SK-N-SH (cell line): ENCODE measurements at regions not wholly inside any gene's neighbourhood (a gene's known extent, or its start where the extent isn't known, plus 50 kb on each side); places are given as distances from the start of the nearest gene placed in this dataset.
A peak's percentile ranks its signal among the peaks of the same experiment; 100 is the strongest.

Experiments used
- CTCF ChIA-PET: fragments of 300-600, 350-600 bp; formaldehyde crosslinking; extraction: SDS; loops from one replicate; lab custom pipeline; 2021; lab: Yijun Ruan, JAX
- POLR2A ChIA-PET: fragments of 350-600 bp; sonication (Branson Sonifier 250); formaldehyde crosslinking; extraction: SDS; loops from one replicate; lab custom pipeline; 2020; ENCODE audit warnings: antibody characterized with exemption, inconsistent platforms; lab: Yijun Ruan, JAX
- DNase-seq: peaks from one replicate; pipeline ENCODE4 v3.0.0; 2012
- H2AFZ ChIP-seq: fragments of 200-600 bp; sonication (generic); 2 replicates; pipeline ENCODE4 v1.8.1; 2016; ENCODE audit warnings: antibody characterized with exemption, mild to moderate bottlenecking, low read depth
- H3F3A ChIP-seq: fragments of 200-600 bp; sonication (generic); replicated peaks from 2 replicates; pipeline ENCODE3; 2016; ENCODE audit warnings: antibody characterized with exemption, mild to moderate bottlenecking; ENCODE audit not compliant: insufficient read depth
- H3K27ac ChIP-seq, 2 experiments: fragments of 200-500 bp in 1 of 2; fragments of 200-600 bp in 1 of 2; sonication (Bioruptor generic) in 1 of 2; sonication (generic), shearing (Covaris generic) in 1 of 2; 2 replicates each; pipeline versions ENCODE4 v1.5.1 to v1.6.1; 2014 to 2016; ENCODE audit warnings: low read depth in 2 of 2, inconsistent platforms in 1 of 2, low read length in 1 of 2, mild to moderate bottlenecking in 1 of 2, mixed read lengths in 1 of 2
- H3K27me3 ChIP-seq: fragments of 200-600 bp; sonication (generic), shearing (Covaris generic); 2 replicates; pipeline ENCODE4 v1.6.1; 2016; ENCODE audit warnings: mixed run types; ENCODE audit not compliant: insufficient read depth
- H3K36me3 ChIP-seq, 2 experiments: fragments of 200-500 bp in 1 of 2; fragments of 200-600 bp in 1 of 2; sonication (Bioruptor generic) in 1 of 2; sonication (generic) in 1 of 2; replicated peaks in 1 of 2; 2 replicates each; pipeline versions ENCODE3 to v1.5.1; 2014 to 2016; ENCODE audit warnings: low read length in 1 of 2, mild to moderate bottlenecking in 1 of 2; ENCODE audit not compliant: insufficient read depth in 2 of 2, control insufficient read depth in 1 of 2
- H3K4me1 ChIP-seq, 2 experiments: fragments of 200-500 bp in 1 of 2; fragments of 200-600 bp in 1 of 2; sonication (Bioruptor generic) in 1 of 2; sonication (generic), shearing (Covaris generic) in 1 of 2; 2 replicates each; pipeline versions ENCODE4 v1.5.1 to v1.6.1; 2014 to 2016; ENCODE audit warnings: low read depth in 1 of 2, low read length in 1 of 2, mixed run types in 1 of 2; ENCODE audit not compliant: insufficient read depth in 2 of 2, control insufficient read depth in 1 of 2
- H3K4me2 ChIP-seq: fragments of 200-600 bp; sonication (generic), shearing (Covaris generic); 2 replicates; pipeline ENCODE4 v1.6.1; 2017; ENCODE audit warnings: mixed run types
- H3K4me3 ChIP-seq, 2 experiments: fragments of 200-500 bp in 1 of 2; fragments of 200-600 bp in 1 of 2; sonication (Bioruptor generic) in 1 of 2; sonication (generic), shearing (Covaris generic) in 1 of 2; 2 replicates each; pipeline versions ENCODE4 v1.5.1 to v1.8.1; 2014 to 2016; ENCODE audit warnings: low read depth in 2 of 2, inconsistent platforms in 1 of 2, low read length in 1 of 2, mild to moderate bottlenecking in 1 of 2, mixed read lengths in 1 of 2, moderate library complexity in 1 of 2
- H3K79me2 ChIP-seq: fragments of 200-600 bp; sonication (generic); 2 replicates; pipeline ENCODE4 v1.8.1; 2017; ENCODE audit warnings: mild to moderate bottlenecking; ENCODE audit not compliant: insufficient read depth
- H3K9ac ChIP-seq: fragments of 200-600 bp; sonication (generic); 2 replicates; pipeline ENCODE4 v1.6.1; 2017; ENCODE audit warnings: mixed run types
- H3K9me2 ChIP-seq: fragments of 200-600 bp; sonication (generic); 2 replicates; pipeline ENCODE4 v1.6.1; 2017; ENCODE audit warnings: mixed run types
- H3K9me3 ChIP-seq: fragments of 200-600 bp; sonication (generic); 2 replicates; pipeline ENCODE4 v1.6.1; 2017; ENCODE audit warnings: mixed run types, mild to moderate bottlenecking, moderate library complexity
- H4K20me1 ChIP-seq: fragments of 200-600 bp; sonication (generic); 2 replicates; pipeline ENCODE4 v1.6.1; 2017; ENCODE audit warnings: mild to moderate bottlenecking, mixed run types; ENCODE audit not compliant: insufficient read depth
- CTCF ChIP-seq: fragments of 200-600 bp; sonication (generic); IDR thresholded peaks from 2 replicates; pipeline ENCODE4 v1.6.1; 2017; ENCODE audit warnings: antibody characterized with exemption, mild to moderate bottlenecking, moderate library complexity
- EZH2phosphoT487 ChIP-seq: fragments of 200-600 bp; sonication (generic); IDR thresholded peaks from 2 replicates; pipeline ENCODE4 v1.6.1; 2017; ENCODE audit warnings: low read depth, mixed run types, mild to moderate bottlenecking, antibody characterized with exemption, moderate library complexity, borderline replicate concordance
- GABPA ChIP-seq: IDR thresholded peaks from 2 replicates; pipeline ENCODE4 v1.4.0; 2012; ENCODE audit warnings: low read depth, mild to moderate bottlenecking
- GATA2 ChIP-seq: sonication (generic); formaldehyde crosslinking; IDR thresholded peaks from 2 replicates; pipeline ENCODE4 v1.5.0; 2020; ENCODE audit warnings: mild to moderate bottlenecking, missing genetic modification reagents
- JUND ChIP-seq: IDR thresholded peaks from 2 replicates; pipeline ENCODE4 v1.4.0; 2012
- MAX ChIP-seq: IDR thresholded peaks from 2 replicates; pipeline ENCODE4 v1.4.0; 2012; ENCODE audit warnings: low read depth
- MXI1 ChIP-seq: IDR thresholded peaks from 2 replicates; pipeline ENCODE4 v1.6.1; 2012; ENCODE audit warnings: mild to moderate bottlenecking, low read depth, low read length, improper control_type of control experiment
- POLR2AphosphoS5 ChIP-seq: IDR thresholded peaks from 2 replicates; pipeline ENCODE4 v1.6.1; 2012; ENCODE audit warnings: low read depth, low read length
- RAD21 ChIP-seq: IDR thresholded peaks from 2 replicates; pipeline ENCODE4 v1.6.1; 2012; ENCODE audit warnings: mild to moderate bottlenecking, low read length
- RFX5 ChIP-seq: IDR thresholded peaks from 2 replicates; pipeline ENCODE4 v1.6.1; 2012; ENCODE audit warnings: mild to moderate bottlenecking, improper control_type of control experiment, low read length
- SIN3A ChIP-seq: IDR thresholded peaks from 2 replicates; pipeline ENCODE4 v1.6.1; 2012; ENCODE audit warnings: low read depth, mild to moderate bottlenecking, low read length, moderate library complexity, borderline replicate concordance
- SMC3 ChIP-seq: IDR thresholded peaks from 2 replicates; pipeline ENCODE4 v1.6.1; 2012; ENCODE audit warnings: low read depth, low read length, improper control_type of control experiment
- TAF1 ChIP-seq: IDR thresholded peaks from 2 replicates; pipeline ENCODE4 v1.6.1; 2012; ENCODE audit warnings: low read depth, mild to moderate bottlenecking, low read length, moderate library complexity, borderline replicate concordance
- USF1 ChIP-seq: IDR thresholded peaks from 2 replicates; pipeline ENCODE4 v1.4.0; 2012; ENCODE audit warnings: low read depth, borderline replicate concordance
- WGBS: methylation state at CpG from one replicate; pipeline ENCODE4 v1.1.6; 2017; ENCODE audit warnings: low lambda C conversion rate; 5-methylcytosine and 5-hydroxymethylcytosine counted together
- TF ChIP-seq, protein P1 (sequence below): fragments of 150-350 bp; IDR thresholded peaks from 2 replicates; pipeline ENCODE4 v1.6.1; 2016; ENCODE audit warnings: mild to moderate bottlenecking, low read depth, low read length
- TF ChIP-seq, protein P2 (sequence below): IDR thresholded peaks from 2 replicates; pipeline ENCODE4 v1.6.1; 2012; ENCODE audit warnings: mild to moderate bottlenecking, low read depth, low read length, moderate library complexity

GRCh38 chr14:62179367-62180018, 417.3 kb downstream of the SNAPC1 start:
- Histone ChIP-seq H3K79me2 (no peaks in the 10 kb centered on the region), H3K9me2 (no peaks in the 10 kb centered on the region)
- TF ChIP-seq, protein P1, sequence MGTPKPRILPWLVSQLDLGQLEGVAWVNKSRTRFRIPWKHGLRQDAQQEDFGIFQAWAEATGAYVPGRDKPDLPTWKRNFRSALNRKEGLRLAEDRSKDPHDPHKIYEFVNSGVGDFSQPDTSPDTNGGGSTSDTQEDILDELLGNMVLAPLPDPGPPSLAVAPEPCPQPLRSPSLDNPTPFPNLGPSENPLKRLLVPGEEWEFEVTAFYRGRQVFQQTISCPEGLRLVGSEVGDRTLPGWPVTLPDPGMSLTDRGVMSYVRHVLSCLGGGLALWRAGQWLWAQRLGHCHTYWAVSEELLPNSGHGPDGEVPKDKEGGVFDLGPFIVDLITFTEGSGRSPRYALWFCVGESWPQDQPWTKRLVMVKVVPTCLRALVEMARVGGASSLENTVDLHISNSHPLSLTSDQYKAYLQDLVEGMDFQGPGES, result no peak
- TF ChIP-seq USF1 (no peak), RAD21 (peak; percentile 87), CTCF (peak; percentile 80), SMC3 (peak; percentile 90), POLR2AphosphoS5 (no peak)
- TF ChIP-seq, all 33 proteins: peak for 3
- CTCF ChIA-PET, result interaction anchor here (0.6 to 4.2 kb wide), 36 partner anchors 9 to 1138 kb away, joined by 3 to 61 read pairs (median 4); partner anchors contain the start of gene KCNH5
- H3K9me3 ChIP-seq, result no peaks in the 10 kb centered on the region
- H3K4me1 ChIP-seq, result peaks cover 0 to 7% of the 10 kb centered on the region in 2 experiments; a peak in 1 of 4 replicates
- WGBS, result 6% methylated on average over 5 of the region's 5 CpGs
- no peaks in the 10 kb centered on the region for H3F3A ChIP-seq
- H3K36me3 ChIP-seq, result no peaks in the 10 kb centered on the region
- no peak overlapping the region for H2AFZ ChIP-seq
- no peaks in the 10 kb centered on the region for H4K20me1 ChIP-seq
- H3K4me3 ChIP-seq, result no peak overlapping the region
- no peaks in the 10 kb centered on the region for H3K27me3 ChIP-seq
- DNase-seq, result peak; percentile 22
- POLR2A ChIA-PET, result no interaction called here
- H3K4me2 ChIP-seq, result no peak overlapping the region
- H3K9ac ChIP-seq, result no peak overlapping the region
- H3K27ac ChIP-seq, result no peak overlapping the region

GRCh38 chr14:62181591-62181990, 419.4 kb downstream of the SNAPC1 start:
- no peak overlapping the region for H3K27ac ChIP-seq
- no peak overlapping the region for H3K4me2 ChIP-seq
- no peaks in the 10 kb centered on the region for H4K20me1 ChIP-seq
- H2AFZ ChIP-seq, result no peak overlapping the region
- H3K9me2 ChIP-seq, result no peaks in the 10 kb centered on the region
- no peaks in the 10 kb centered on the region for H3K27me3 ChIP-seq
- POLR2A ChIA-PET, result no interaction called here
- no peaks in the 10 kb centered on the region for H3K79me2 ChIP-seq
- H3K4me1 ChIP-seq, result peaks cover 0 to 7% of the 10 kb centered on the region in 2 experiments; a peak in 1 of 4 replicates
- no peak for TF ChIP-seq SIN3A
- no peak for TF ChIP-seq MAX
- no peak for TF ChIP-seq USF1
- TF ChIP-seq MXI1, result no peak
- TF ChIP-seq, protein P2, sequence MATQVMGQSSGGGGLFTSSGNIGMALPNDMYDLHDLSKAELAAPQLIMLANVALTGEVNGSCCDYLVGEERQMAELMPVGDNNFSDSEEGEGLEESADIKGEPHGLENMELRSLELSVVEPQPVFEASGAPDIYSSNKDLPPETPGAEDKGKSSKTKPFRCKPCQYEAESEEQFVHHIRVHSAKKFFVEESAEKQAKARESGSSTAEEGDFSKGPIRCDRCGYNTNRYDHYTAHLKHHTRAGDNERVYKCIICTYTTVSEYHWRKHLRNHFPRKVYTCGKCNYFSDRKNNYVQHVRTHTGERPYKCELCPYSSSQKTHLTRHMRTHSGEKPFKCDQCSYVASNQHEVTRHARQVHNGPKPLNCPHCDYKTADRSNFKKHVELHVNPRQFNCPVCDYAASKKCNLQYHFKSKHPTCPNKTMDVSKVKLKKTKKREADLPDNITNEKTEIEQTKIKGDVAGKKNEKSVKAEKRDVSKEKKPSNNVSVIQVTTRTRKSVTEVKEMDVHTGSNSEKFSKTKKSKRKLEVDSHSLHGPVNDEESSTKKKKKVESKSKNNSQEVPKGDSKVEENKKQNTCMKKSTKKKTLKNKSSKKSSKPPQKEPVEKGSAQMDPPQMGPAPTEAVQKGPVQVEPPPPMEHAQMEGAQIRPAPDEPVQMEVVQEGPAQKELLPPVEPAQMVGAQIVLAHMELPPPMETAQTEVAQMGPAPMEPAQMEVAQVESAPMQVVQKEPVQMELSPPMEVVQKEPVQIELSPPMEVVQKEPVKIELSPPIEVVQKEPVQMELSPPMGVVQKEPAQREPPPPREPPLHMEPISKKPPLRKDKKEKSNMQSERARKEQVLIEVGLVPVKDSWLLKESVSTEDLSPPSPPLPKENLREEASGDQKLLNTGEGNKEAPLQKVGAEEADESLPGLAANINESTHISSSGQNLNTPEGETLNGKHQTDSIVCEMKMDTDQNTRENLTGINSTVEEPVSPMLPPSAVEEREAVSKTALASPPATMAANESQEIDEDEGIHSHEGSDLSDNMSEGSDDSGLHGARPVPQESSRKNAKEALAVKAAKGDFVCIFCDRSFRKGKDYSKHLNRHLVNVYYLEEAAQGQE, result no peak
- no peak for TF ChIP-seq GABPA
- TF ChIP-seq EZH2phosphoT487, result no peak
- TF ChIP-seq GATA2 (CRISPR knock-in tag), result no peak
- no peak for TF ChIP-seq JUND
- TF ChIP-seq TAF1, result no peak
- TF ChIP-seq RFX5, result no peak
- no peaks in the 10 kb centered on the region for H3K36me3 ChIP-seq
- H3F3A ChIP-seq, result no peaks in the 10 kb centered on the region
- no peaks in the 10 kb centered on the region for H3K9me3 ChIP-seq
- CTCF ChIA-PET, result interaction anchor here (1.5 kb wide), 1 partner anchor 1087 kb away, joined by 3 read pairs; no protein-coding TSS in a partner anchor
- no peak overlapping the region for H3K9ac ChIP-seq
- DNase-seq, result no peak
- no peak overlapping the region for H3K4me3 ChIP-seq
- 13% methylated on average over 3 of the region's 3 CpGs for WGBS
